GM21825 (cell line): ENCODE measurements at regions not wholly inside any gene's neighbourhood (a gene's known extent, or its start where the extent isn't known, plus 50 kb on each side); places are given as distances from the start of the nearest gene placed in this dataset.

ENCODE experiments used
- ATAC-seq: cut with Tn5 transposase; IDR thresholded peaks from one replicate; pipeline ENCODE4 v1.9.1; 2021; ENCODE audit warnings: mild to moderate bottlenecking, moderate library complexity; ENCODE audit not compliant: unreplicated experiment

GRCh38 chr11:27287205-27287604 is 75.8 kb downstream of the CCDC34 start:
- ATAC-seq: no peak

DNA sequence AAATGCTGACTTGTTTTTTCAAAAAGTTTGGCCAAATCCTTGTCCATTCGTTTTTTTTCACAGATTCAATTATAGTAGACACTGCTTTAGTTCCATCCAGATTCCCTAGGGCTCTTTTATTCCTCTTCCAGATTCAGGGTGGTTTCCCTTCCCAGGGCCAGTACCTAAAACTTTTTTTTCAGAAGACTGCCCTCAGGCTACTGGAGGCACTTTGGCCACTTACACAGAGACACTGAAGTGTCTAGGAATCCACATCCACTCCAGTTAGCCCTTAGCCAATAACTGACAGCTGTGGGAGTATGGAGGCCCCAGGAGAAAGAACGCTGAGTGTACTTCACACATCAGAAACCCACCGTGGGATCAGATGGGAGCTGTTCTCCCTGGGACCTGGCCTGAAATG is 77.3 kb downstream of the CCDC34 start:
- ATAC-seq: no peak

GRCh38 chr11:27282806-27283205 is 80.2 kb downstream of the CCDC34 start:
- no peak for ATAC-seq

DNA sequence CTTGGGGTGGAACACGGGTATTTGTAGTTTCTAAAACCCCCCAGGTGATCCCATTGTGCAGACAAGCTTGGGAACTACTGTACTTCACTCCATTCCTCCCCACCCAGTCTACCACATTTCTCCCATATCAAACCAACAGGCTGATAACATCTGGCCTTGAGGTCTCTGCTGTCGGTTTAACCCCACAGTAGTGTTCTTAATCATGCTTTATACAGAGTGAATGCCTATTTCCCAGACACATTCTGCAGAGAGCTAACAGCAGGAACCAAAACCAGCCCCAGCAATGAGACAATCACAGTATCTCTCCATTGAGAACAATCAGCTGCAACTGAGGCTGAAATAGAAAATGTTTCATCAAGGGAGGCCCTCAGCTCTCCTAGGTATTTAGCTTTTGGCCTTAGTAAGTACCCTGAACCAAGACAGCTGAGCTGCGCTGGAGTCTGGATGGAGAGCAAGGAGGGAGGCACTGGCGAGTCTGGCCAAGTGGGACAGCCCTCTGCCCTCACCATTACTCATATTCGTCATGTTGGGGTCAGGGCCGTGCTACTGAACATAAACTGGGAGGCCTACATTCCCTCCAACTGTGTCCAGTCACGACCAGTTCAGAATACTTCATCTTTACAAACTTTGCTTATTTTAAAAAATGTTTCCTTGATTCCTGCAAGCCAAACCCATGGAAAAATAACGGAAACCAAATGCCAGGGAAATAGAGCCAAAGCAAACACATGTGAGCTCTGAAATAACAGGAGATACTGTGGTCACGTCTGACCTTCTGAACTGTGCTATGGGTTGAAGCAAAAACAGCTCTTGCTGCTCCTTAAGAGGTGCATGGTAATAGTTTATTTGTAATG is 81.0 kb downstream of the CCDC34 start:
- ATAC-seq: no peak

DNA sequence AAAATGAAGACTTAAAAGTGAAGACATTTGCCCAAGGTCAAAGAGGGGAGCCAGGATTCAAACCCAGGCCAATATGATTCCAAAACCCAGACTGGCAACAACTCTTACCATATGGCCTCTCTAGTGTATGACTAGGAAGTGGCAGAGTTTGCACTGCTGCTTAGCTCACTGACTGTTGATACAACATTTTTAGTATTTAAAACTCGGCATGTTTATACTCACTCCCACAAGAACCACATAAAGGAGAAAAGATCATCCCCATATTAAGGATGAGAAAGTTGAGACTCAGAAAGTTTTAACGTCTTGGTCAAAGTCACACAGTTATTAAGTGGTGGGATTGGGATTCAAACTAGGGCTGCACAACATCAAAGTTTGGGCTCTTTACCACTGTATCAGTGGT is 81.7 kb downstream of the CCDC34 start:
- ATAC-seq: no peak

- no peak for ATAC-seq
These were observed 82.9 kb downstream of the CCDC34 start for GRCh38 chr11:27280140-27280539.

- no peak for ATAC-seq
These were observed 83.6 kb downstream of the CCDC34 start for GRCh38 chr11:27279460-27279859.

GRCh38 chr11:27277843-27278242 is 85.2 kb downstream of the CCDC34 start:
- no peak for ATAC-seq

DNA sequence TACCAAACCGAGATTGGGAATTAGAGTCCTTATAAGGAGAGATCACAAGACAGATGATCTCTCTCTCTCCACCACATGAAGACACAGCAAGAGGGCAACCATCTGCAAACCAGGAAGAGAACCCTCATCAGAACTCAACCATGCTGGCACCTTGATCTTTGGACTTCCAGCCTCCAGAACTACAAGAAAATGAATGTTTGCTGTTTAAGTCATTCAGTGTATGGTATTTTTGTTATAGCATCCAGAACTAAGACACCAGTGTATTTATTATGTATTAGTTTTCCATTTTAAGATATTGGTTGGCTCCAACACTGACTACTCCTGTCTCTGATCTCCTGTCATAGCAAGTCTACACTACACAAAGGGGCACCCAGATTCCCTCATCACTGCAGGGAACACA is 86.9 kb downstream of the CCDC34 start:
- ATAC-seq: no peak

DNA sequence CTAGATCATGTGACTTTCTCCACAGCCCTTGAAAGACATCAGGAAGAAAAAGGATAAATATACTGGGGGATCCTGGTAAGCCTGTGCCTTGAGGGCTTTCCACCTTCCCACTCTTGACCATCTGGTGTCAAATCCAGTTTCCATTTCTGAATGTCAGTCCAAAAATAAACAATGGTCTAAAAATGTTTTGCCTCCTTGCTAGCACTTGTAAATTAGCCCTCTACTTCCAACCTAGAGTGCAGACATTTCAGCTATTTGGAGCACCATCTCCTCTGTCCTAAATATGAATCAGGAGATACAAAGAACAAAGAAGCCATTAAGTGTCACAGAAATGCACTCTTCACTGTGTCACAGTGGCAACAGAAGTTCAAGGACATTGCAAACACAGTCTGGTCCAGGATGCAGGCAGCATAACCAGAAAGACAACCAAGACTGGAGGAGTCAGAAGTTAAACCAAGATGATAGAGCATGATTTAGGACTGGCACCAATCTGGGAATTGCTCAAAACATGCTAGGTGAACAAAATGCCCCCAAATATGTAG is 88.1 kb downstream of the CCDC34 start:
- ATAC-seq: no peak

- no peak for ATAC-seq
These were observed 96.9 kb downstream of the CCDC34 start for GRCh38 chr11:27266125-27266524.

GRCh38 chr11:27263986-27264385 is 99.0 kb downstream of the CCDC34 start:
- no peak for ATAC-seq

DNA sequence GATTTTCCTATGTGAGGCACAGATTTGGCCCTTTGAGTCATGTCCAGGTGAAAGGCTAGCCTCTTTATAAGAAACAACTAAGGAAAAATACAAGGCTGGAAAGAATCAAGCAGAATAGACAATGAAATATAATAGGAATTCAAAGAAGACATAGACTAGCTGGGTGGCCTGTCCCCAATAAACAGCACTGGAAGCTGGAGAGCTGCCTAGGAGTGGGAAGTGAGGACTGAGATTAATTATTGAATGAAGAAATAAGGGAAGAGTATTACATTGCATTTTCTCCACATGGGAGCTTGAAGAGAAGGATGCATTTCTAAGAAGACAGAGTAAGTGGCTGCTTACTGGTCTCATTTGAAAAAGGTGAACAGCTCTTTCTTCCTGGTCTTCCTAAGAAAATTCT is 100.0 kb downstream of the CCDC34 start:
- ATAC-seq: no peak

- ATAC-seq: no peak
These were observed 107.6 kb downstream of the CCDC34 start for GRCh38 chr11:27255447-27255828.

DNA sequence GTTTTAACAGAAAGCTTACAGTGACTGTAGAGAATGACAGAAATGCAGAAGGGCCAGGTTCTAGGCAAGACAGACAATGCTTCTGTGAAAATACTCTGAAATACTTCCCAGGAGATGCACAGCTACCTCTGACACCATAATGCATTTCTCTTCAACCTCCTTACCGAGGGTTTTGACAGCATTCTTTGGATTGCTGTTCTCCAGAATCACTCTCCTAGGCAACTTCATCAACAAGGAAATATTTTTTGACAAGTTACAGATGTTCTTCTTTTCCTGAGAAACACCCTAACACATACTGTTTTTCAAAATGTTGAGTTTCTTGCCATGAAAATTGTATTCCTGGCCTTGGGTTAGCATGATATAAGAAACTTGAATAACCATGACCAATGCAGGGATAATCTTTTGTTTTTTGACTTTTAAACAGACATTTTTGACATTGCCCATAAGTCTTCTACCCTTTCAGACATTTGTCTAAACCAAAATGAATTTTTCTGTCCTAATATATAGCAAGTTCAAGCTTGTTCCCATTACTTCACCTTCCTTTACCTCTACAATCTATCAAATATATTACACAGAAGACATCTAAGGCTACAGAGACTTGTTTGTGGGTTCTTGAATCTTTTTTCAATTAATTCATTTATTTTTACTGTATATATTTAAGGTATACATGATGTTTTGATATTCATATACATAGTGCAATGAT is 108.1 kb downstream of the CCDC34 start:
- ATAC-seq: no peak

DNA sequence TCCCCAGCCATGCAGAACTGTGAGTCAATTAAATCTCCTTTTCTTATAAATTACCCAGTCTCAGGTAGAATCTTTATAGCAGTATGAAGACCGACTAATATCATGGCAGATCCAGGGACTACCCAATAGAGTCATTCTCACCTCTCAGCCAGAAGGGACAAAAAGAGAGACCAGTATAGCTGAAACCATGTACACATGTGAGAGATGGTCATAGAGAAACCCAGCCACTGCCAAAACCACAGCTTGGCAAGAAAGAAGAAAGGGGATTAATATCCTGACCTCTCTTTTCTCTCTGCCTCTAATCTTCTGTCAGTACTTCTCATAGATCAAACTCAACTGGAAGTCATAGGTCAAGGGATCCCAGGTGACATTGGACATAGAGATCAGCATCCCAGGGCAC is 109.8 kb downstream of the CCDC34 start:
- no peak for ATAC-seq

GRCh38 chr11:27250867-27251665 is 111.9 kb downstream of the CCDC34 start:
- no peak for ATAC-seq

DNA sequence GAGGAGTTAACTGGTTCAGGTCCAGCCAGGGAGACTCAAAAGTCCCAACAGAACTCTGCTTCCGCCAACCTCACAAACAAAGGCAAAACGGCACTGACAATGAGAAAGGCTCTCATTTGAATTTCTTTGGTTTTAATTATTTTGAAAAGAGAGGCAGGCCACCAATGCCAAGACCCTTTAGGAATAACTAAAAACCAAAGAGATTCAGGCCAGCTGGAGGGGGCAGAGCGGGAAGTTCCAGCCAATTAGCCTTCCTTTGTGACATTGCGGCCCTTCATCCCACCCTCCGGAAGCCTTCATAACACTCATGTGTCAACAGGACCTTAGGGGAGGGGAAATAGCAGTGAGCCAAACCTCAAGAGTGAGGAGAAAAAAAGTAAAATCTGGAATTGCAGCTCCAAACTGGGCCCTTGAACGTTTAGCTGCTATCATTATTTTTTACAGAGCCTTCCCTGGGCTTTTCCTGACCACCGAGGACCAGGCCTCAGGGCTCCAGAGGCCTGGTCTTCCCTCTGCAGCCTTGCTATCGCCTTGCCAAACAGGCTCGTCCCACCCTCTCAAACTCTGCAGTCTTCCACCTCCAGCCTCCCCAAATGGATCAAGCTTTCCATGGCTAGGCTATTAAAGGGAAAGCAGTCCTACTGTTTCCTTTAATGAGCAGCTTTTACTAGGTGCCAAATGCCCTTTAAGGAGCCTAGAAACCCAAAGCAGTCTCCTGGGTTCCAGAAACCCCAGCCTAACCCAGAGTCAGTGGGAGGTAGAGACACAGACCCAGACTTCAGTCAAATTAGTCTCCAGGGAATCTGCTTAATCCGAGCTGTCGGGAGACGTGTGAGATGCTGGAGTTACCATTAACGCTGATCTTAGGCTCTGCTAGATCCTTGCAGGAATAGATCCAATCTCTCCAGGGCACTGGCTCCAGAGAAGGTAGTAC is 114.2 kb downstream of the CCDC34 start:
- no peak for ATAC-seq

DNA sequence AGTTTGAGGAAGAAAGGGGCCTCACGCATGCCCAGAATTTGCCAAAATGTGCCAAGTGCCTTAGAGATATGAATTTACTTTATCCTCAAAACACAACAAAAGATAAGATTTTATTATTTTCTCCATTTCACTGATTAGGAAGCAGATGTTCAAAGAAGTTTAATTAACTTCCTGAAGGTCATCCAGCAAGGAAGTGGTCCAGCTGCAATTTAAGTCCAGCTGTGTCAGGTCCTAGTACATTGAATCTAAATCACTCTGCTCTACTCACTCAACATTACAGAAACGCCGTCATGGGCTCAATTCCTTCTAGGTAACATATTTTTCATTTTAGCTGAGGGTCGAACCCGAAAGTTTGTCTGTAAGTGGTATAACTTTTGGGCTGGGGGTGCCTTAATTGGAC is 115.4 kb downstream of the CCDC34 start:
- no peak for ATAC-seq

DNA sequence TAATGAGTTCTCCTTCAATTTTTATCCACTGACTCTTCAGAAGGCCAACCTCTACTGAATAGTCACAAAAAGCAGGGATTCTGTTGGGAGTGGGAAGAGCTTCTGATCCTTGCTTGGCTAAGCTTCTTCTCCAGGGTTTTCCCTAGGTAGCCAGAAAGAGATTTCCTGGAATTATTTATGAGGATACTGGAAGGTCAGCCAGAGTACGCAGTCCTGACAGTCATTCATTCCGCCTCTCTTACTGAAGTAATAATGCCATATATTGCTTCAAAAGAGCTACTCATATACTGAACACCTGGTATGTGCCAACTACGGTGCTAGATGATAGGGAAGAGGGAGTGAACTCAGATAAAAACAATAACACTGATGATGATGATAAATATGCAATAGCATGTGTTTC is 116.1 kb downstream of the CCDC34 start:
- no peak for ATAC-seq
